ENCODE measurements at regions not wholly inside any gene's neighbourhood (a gene's known extent, or its start where the extent isn't known, plus 50 kb on each side); places are given as distances from the start of the nearest gene placed in this dataset.

GRCh38 chr10:33731322-33731721, 396.9 kb upstream of the NRP1 start:
- Histone ChIP-seq H3K27me3 (no peaks in the 10 kb centered on the region), H3K4me3 (no peak overlapping the region), H3K9me3 (no peaks in the 10 kb centered on the region), H3K27ac (no peak overlapping the region), H3K4me1 (no peaks in the 10 kb centered on the region), H3K36me3 (no peaks in the 10 kb centered on the region)
- intact Hi-C loops (cut with DNase I; ENCODE audit: low total_unique reads), result no loop called here
- TF ChIP-seq CTCF (IDR thresholded peaks at IDR 0.05), result no peak
- no peak for DNase-seq

- DNase-seq, result no peak
- Histone ChIP-seq H3K4me3 (no peak overlapping the region), H3K27me3 (no peaks in the 10 kb centered on the region), H3K4me1 (no peaks in the 10 kb centered on the region), H3K27ac (no peak overlapping the region), H3K36me3 (no peaks in the 10 kb centered on the region), H3K9me3 (no peaks in the 10 kb centered on the region)
- intact Hi-C loops (cut with DNase I; ENCODE audit: low total_unique reads), result no loop called here
- no peak for TF ChIP-seq CTCF (IDR thresholded peaks at IDR 0.05)
These were observed 391.0 kb upstream of the NRP1 start for GRCh38 chr10:33725430-33725829.

GRCh38 chr10:33723181-33723580, 388.7 kb upstream of the NRP1 start:
- no peak for TF ChIP-seq CTCF (IDR thresholded peaks at IDR 0.05)
- Histone ChIP-seq H3K4me3 (no peak overlapping the region), H3K9me3 (no peaks in the 10 kb centered on the region), H3K27me3 (no peaks in the 10 kb centered on the region), H3K27ac (no peak overlapping the region), H3K36me3 (no peaks in the 10 kb centered on the region), H3K4me1 (no peaks in the 10 kb centered on the region)
- intact Hi-C loops (cut with DNase I; ENCODE audit: low total_unique reads), result no loop called here
- no peak for DNase-seq

- no peak overlapping the region for H3K27ac ChIP-seq
- no peaks in the 10 kb centered on the region for H3K36me3 ChIP-seq
- no peak for TF ChIP-seq CTCF (IDR thresholded peaks at IDR 0.05)
- no peaks in the 10 kb centered on the region for H3K9me3 ChIP-seq
- H3K4me1 ChIP-seq, result no peaks in the 10 kb centered on the region
- no peak for DNase-seq
- no peaks in the 10 kb centered on the region for H3K27me3 ChIP-seq
- intact Hi-C loops (cut with DNase I; ENCODE audit: low total_unique reads), result no loop called here
- no peak overlapping the region for H3K4me3 ChIP-seq
These were observed 387.6 kb upstream of the NRP1 start for GRCh38 chr10:33722067-33722466.

GRCh38 chr10:33721509-33721908, 387.0 kb upstream of the NRP1 start:
- DNase-seq, result no peak
- H3K4me3 ChIP-seq, result no peak overlapping the region
- H3K27me3 ChIP-seq, result no peaks in the 10 kb centered on the region
- TF ChIP-seq CTCF (IDR thresholded peaks at IDR 0.05), result no peak
- intact Hi-C loops (cut with DNase I; ENCODE audit: low total_unique reads), result no loop called here
- H3K9me3 ChIP-seq, result no peaks in the 10 kb centered on the region
- H3K4me1 ChIP-seq, result no peaks in the 10 kb centered on the region
- H3K36me3 ChIP-seq, result no peaks in the 10 kb centered on the region
- H3K27ac ChIP-seq, result no peak overlapping the region

GRCh38 chr10:33720161-33720560, 385.7 kb upstream of the NRP1 start:
- H3K9me3 ChIP-seq, result no peaks in the 10 kb centered on the region
- DNase-seq, result no peak
- H3K27ac ChIP-seq, result no peak overlapping the region
- intact Hi-C loops (cut with DNase I; ENCODE audit: low total_unique reads), result no loop called here
- no peak for TF ChIP-seq CTCF (IDR thresholded peaks at IDR 0.05)
- H3K27me3 ChIP-seq, result no peaks in the 10 kb centered on the region
- no peaks in the 10 kb centered on the region for H3K36me3 ChIP-seq
- H3K4me1 ChIP-seq, result no peaks in the 10 kb centered on the region
- no peak overlapping the region for H3K4me3 ChIP-seq

All from tibial artery (tissue), 4 donors.